Esophagus squamous epithelium (tissue), 5 donors: ENCODE measurements at regions not wholly inside any gene's neighbourhood (a gene's known extent, or its start where the extent isn't known, plus 50 kb on each side); places are given as distances from the start of the nearest gene placed in this dataset.

Experiments
- DNase-seq: peaks from one replicate; lab custom pipeline; 2025; lab: John Stamatoyannopoulos, UW
- H3K27ac ChIP-seq, 4 donors: fragments of 200-600 bp; sonication (generic); one replicate each; pipeline ENCODE4 v1.5.1; 2016 to 2019; ENCODE audit warnings: mild to moderate bottlenecking in 1 of 4
- H3K27me3 ChIP-seq, 4 donors: fragments of 200-600 bp; sonication (generic); 1 replicate in 3 of 4; 2 replicates in 1 of 4; pipeline versions ENCODE4 v1.5.1 to v1.6.0; 2017 to 2021; ENCODE audit warnings: antibody characterized with exemption in 1 of 4
- H3K36me3 ChIP-seq, 3 donors: fragments of 200-600 bp; sonication (generic); one replicate each; pipeline ENCODE4 v1.5.1; 2016 to 2019
- H3K4me1 ChIP-seq, 3 donors: fragments of 200-600 bp; sonication (generic); one replicate each; pipeline ENCODE4 v1.5.1; 2017 to 2019
- H3K4me3 ChIP-seq, 4 donors: fragments of 200-600 bp; sonication (generic); 1 replicate in 3 of 4; 2 replicates in 1 of 4; pipeline ENCODE4 v1.5.1; 2016 to 2019; ENCODE audit warnings: mild to moderate bottlenecking in 2 of 4, moderate library complexity in 1 of 4
- H3K9me3 ChIP-seq, 3 donors: fragments of 200-600 bp; sonication (generic); one replicate each; pipeline ENCODE4 v1.5.1; 2016 to 2019
- CTCF ChIP-seq, 6 experiments: fragments of 450-650 bp in 4 of 6; fragments of 200-600 bp in 2 of 6; sonication (generic) in 2 of 6; IDR thresholded peaks; one replicate each; pipeline ENCODE4 v1.5.1; 2016 to 2019; ENCODE audit warnings: antibody characterized with exemption in 6 of 6, mild to moderate bottlenecking in 4 of 6, moderate library complexity in 4 of 6
- POLR2A ChIP-seq, 4 donors: fragments of 450-650 bp; IDR thresholded peaks; one replicate each; pipeline ENCODE4 v1.6.1; 2017; ENCODE audit warnings: antibody characterized with exemption in 4 of 4, mild to moderate bottlenecking in 4 of 4, moderate library complexity in 3 of 4
- WGBS, 2 donors: methylation state at CpG; one replicate each; pipeline ENCODE4 v1.1.5; 2018; 5-methylcytosine and 5-hydroxymethylcytosine counted together
- intact Hi-C: fragments of 100-400 bp; cut with DNase I; formaldehyde crosslinking; loops from one replicate; pipeline ENCODE4 v1.15.0; 2022
- donor health status: DM: yes; HTN: yes; CAD: no.

GRCh38 chr7:20931739-20932138 is 145.1 kb upstream of the SP8 start:
- Histone ChIP-seq H3K27ac (no peak overlapping the region), H3K36me3 (no peaks in the 10 kb centered on the region), H3K9me3 (no peaks in the 10 kb centered on the region), H3K27me3 (no peaks in the 10 kb centered on the region), H3K4me3 (no peak overlapping the region), H3K4me1 (no peaks in the 10 kb centered on the region)
- DNase-seq = no peak
- 80 to 89% methylated on average over 3 of the region's 3 CpGs for WGBS, 2 donors
- intact Hi-C loops = no loop called here
- TF ChIP-seq CTCF (IDR thresholded peaks at IDR 0.05) = no peak
- no peak for TF ChIP-seq POLR2A (IDR thresholded peaks at IDR 0.05)

GRCh38 chr7:20932785-20933527 is 146.3 kb upstream of the SP8 start:
- H3K36me3 ChIP-seq = no peaks in the 10 kb centered on the region
- no peak overlapping the region for H3K4me3 ChIP-seq
- H3K27me3 ChIP-seq = no peaks in the 10 kb centered on the region
- H3K4me1 ChIP-seq = no peaks in the 10 kb centered on the region
- H3K9me3 ChIP-seq = no peaks in the 10 kb centered on the region
- no peak overlapping the region for H3K27ac ChIP-seq
- WGBS, 2 donors = 54 to 74% methylated on average over 7 of the region's 7 CpGs
- intact Hi-C loops = no loop called here
- no peak for TF ChIP-seq POLR2A (IDR thresholded peaks at IDR 0.05)
- TF ChIP-seq CTCF (IDR thresholded peaks at IDR 0.05) = no peak
- DNase-seq = no peak

GRCh38 chr7:20945451-20945850 is 158.8 kb upstream of the SP8 start:
- DNase-seq = no peak
- intact Hi-C loops = no loop called here
- Histone ChIP-seq H3K4me1 (no peaks in the 10 kb centered on the region), H3K4me3 (no peak overlapping the region), H3K27ac (no peak overlapping the region), H3K36me3 (no peaks in the 10 kb centered on the region), H3K9me3 (no peaks in the 10 kb centered on the region), H3K27me3 (no peaks in the 10 kb centered on the region)
- 33 to 38% methylated on average over 2 of the region's 2 CpGs for WGBS, 2 donors
- TF ChIP-seq CTCF (IDR thresholded peaks at IDR 0.05) (no peak), POLR2A (IDR thresholded peaks at IDR 0.05) (no peak)

GRCh38 chr7:20952916-20953315 is 166.2 kb upstream of the SP8 start:
- H3K27me3 ChIP-seq = no peaks in the 10 kb centered on the region
- H3K4me3 ChIP-seq = no peak overlapping the region
- TF ChIP-seq POLR2A (IDR thresholded peaks at IDR 0.05) = no peak
- no peak for TF ChIP-seq CTCF (IDR thresholded peaks at IDR 0.05)
- no peaks in the 10 kb centered on the region for H3K9me3 ChIP-seq
- no peaks in the 10 kb centered on the region for H3K4me1 ChIP-seq
- no peaks in the 10 kb centered on the region for H3K36me3 ChIP-seq
- no peak overlapping the region for H3K27ac ChIP-seq
- intact Hi-C loops = no loop called here
- DNase-seq = no peak
- WGBS, 2 donors = 63 to 64% methylated on average over 3 of the region's 3 CpGs

GRCh38 chr7:20954711-20955619 is 168.3 kb upstream of the SP8 start:
- Histone ChIP-seq H3K27me3 (no peaks in the 10 kb centered on the region), H3K4me3 (no peak overlapping the region), H3K4me1 (no peaks in the 10 kb centered on the region), H3K9me3 (no peaks in the 10 kb centered on the region), H3K36me3 (no peaks in the 10 kb centered on the region), H3K27ac (no peak overlapping the region)
- intact Hi-C loops = no loop called here
- no peak for DNase-seq
- WGBS, 2 donors = 67 to 83% methylated on average over 4 of the region's 4 CpGs
- TF ChIP-seq CTCF (IDR thresholded peaks at IDR 0.05) (no peak), POLR2A (IDR thresholded peaks at IDR 0.05) (no peak)
